ENCODE measurements at regions not wholly inside any gene's neighbourhood (a gene's known extent, or its start where the extent isn't known, plus 50 kb on each side); places are given as distances from the start of the nearest gene placed in this dataset.

DNA sequence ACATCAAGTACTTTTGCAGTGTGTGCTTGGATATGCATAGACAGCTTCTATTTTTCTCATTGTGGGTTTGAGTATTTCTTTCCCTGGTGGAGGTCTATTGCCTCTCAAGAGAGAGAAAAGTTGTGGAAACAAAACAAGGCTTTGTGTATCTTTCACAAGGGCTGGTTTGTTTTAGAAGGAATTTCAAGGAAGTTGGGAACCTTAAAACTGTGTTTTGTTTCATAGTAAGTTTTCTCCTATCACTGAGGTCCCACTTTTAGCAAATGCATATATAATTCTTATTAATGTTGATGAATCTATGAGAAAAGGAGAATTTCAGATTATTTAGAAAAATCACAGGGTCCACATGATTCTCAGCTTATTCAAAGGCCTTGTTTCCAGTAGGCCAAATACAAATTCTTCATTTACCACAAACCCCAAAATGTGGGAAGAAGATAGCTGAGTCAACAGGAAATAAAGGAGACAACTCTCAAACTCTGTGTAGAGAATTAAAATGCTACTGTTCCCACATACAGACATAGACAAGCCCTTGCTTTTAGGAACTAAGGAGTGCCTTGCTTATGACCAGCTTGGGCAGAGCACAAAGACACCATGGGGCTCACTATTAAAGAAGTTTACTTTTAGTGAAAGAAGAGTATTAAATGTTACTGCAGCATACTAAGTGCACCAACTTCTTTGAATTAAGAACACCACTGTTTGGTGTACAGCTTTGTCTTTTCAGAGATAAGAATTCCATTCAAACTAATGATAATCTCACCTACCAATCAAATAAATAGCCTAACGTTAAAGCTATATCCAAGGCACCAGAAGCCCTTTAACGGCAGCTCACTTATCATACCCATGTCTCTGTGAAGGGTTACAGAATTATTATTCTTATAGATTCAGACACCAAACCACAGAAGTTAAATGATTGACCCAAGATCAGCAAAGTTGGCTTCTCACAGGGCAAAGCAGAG lies 177.4 kb upstream of the LEF1 start:
- Histone ChIP-seq H3K36me3 (ENCODE audit: low read depth) (no peaks in the 10 kb centered on the region), H3K27ac (ENCODE audit: poor library complexity, severe bottlenecking) (peak overlapping the region; percentile 54), H3K9me3 (ENCODE audit: severe bottlenecking) (no peaks in the 10 kb centered on the region), H3K4me1 (ENCODE audit: insufficient read depth, poor library complexity, severe bottlenecking) (peaks cover 6% of the 10 kb centered on the region), H3K27me3 (ENCODE audit: insufficient read depth, poor library complexity, severe bottlenecking) (no peaks in the 10 kb centered on the region), H3K4me3 (ENCODE audit: severe bottlenecking) (no peak overlapping the region)
- TF ChIP-seq, protein P1, sequence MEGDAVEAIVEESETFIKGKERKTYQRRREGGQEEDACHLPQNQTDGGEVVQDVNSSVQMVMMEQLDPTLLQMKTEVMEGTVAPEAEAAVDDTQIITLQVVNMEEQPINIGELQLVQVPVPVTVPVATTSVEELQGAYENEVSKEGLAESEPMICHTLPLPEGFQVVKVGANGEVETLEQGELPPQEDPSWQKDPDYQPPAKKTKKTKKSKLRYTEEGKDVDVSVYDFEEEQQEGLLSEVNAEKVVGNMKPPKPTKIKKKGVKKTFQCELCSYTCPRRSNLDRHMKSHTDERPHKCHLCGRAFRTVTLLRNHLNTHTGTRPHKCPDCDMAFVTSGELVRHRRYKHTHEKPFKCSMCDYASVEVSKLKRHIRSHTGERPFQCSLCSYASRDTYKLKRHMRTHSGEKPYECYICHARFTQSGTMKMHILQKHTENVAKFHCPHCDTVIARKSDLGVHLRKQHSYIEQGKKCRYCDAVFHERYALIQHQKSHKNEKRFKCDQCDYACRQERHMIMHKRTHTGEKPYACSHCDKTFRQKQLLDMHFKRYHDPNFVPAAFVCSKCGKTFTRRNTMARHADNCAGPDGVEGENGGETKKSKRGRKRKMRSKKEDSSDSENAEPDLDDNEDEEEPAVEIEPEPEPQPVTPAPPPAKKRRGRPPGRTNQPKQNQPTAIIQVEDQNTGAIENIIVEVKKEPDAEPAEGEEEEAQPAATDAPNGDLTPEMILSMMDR (IDR thresholded peaks at IDR 0.05; ENCODE audit: poor library complexity, severe bottlenecking) = no peak
- no peak; the same call in 2 of the 3 replicates for ATAC-seq (ENCODE audit: low read depth)
- DNase-seq (ENCODE audit: low spot score) = no peak

DNA sequence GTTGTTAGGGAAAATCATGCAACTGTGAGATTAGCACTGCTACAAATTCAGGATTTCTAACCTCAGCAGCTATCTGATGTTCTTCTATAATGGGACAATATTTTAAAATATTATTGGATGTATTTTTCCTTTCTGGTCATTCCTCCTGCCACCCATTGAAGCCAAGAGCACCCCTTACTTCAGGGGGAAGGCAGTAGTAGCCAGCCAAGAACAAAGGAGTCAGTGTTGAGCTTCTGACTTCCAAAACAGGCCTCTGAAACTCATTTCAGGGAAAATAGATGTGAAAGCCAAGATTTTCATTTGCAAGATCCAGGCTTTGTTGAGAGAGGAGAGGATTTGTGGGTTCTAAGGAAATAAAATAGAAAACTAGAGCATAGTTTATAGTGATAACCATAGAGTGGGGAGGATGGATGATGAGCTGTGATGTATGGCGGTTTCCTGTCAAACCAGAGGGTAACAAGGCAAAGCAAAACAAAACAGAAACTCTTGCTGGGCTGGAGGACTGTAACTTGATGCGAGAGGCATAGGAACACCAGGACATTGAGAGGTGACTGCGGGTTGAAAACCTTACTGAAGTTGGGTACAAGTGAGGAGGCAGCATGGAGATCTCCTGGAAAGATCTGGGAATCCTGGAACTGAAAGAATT lies 173.7 kb upstream of the LEF1 start:
- ATAC-seq (ENCODE audit: low read depth) (no peak), DNase-seq (ENCODE audit: low spot score) (no peak)
- TF ChIP-seq, protein P1 (IDR thresholded peaks at IDR 0.05; ENCODE audit: poor library complexity, severe bottlenecking) = no peak
- no peaks in the 10 kb centered on the region for H3K36me3 ChIP-seq (ENCODE audit: low read depth)
- H3K4me1 ChIP-seq (ENCODE audit: insufficient read depth, poor library complexity, severe bottlenecking) = peaks cover 6% of the 10 kb centered on the region
- H3K27me3 ChIP-seq (ENCODE audit: insufficient read depth, poor library complexity, severe bottlenecking) = no peaks in the 10 kb centered on the region
- no peak overlapping the region for H3K27ac ChIP-seq (ENCODE audit: poor library complexity, severe bottlenecking)
- no peaks in the 10 kb centered on the region for H3K9me3 ChIP-seq (ENCODE audit: severe bottlenecking)
- no peak overlapping the region for H3K4me3 ChIP-seq (ENCODE audit: severe bottlenecking)

DNA sequence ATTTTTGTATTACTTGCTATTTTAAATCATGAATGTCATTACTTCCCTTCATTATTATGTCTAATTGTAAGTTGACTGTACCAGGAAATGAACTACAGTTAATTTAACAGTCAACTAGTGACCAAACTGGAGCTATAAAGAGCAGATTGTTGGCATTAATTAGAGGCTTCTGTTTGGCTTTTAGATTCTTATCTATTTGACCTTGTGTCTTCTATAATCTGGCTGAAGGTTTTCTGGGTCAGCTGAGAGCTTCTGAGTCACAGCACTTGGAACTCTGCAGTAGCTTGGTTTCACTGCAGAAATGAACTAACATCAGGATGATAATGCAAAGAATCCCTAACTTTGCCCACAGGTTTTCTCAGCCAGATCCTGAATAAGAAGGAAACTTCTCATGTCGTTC lies 169.2 kb upstream of the LEF1 start:
- no peak for DNase-seq (ENCODE audit: low spot score)
- ATAC-seq (ENCODE audit: low read depth) = no peak
- no peak overlapping the region for H3K4me3 ChIP-seq (ENCODE audit: severe bottlenecking)
- TF ChIP-seq, protein P1 (IDR thresholded peaks at IDR 0.05; ENCODE audit: poor library complexity, severe bottlenecking) = no peak
- no peaks in the 10 kb centered on the region for H3K4me1 ChIP-seq (ENCODE audit: insufficient read depth, poor library complexity, severe bottlenecking)
- H3K27ac ChIP-seq (ENCODE audit: poor library complexity, severe bottlenecking) = no peak overlapping the region
- H3K9me3 ChIP-seq (ENCODE audit: severe bottlenecking) = no peaks in the 10 kb centered on the region
- H3K36me3 ChIP-seq (ENCODE audit: low read depth) = no peaks in the 10 kb centered on the region
- peaks cover 4% of the 10 kb centered on the region for H3K27me3 ChIP-seq (ENCODE audit: insufficient read depth, poor library complexity, severe bottlenecking)

DNA sequence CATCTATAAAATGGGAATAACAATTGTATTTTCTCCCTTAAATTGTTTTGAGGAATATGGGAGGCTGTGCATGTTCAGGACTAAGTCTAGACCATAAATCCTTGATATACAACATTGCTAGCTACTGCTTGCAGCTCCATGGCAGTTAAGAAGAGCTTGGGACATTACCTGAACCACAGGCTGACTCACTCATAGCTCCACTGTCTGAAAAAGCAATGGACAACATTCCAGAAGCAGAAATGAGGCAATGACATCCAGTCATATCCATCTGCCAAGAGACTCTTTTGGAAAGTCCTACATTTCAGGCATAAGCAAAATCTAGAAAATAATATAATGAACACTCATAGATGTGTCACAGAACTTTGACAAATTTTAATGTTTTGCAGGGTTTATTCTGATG lies 167.3 kb upstream of the LEF1 start:
- H3K36me3 ChIP-seq (ENCODE audit: low read depth) = no peaks in the 10 kb centered on the region
- H3K4me1 ChIP-seq (ENCODE audit: insufficient read depth, poor library complexity, severe bottlenecking) = no peaks in the 10 kb centered on the region
- no peaks in the 10 kb centered on the region for H3K9me3 ChIP-seq (ENCODE audit: severe bottlenecking)
- no peak overlapping the region for H3K4me3 ChIP-seq (ENCODE audit: severe bottlenecking)
- H3K27ac ChIP-seq (ENCODE audit: poor library complexity, severe bottlenecking) = no peak overlapping the region
- TF ChIP-seq, protein P1 (IDR thresholded peaks at IDR 0.05; ENCODE audit: poor library complexity, severe bottlenecking) = no peak
- DNase-seq (ENCODE audit: low spot score) = no peak
- H3K27me3 ChIP-seq (ENCODE audit: insufficient read depth, poor library complexity, severe bottlenecking) = peaks cover 4% of the 10 kb centered on the region
- ATAC-seq (ENCODE audit: low read depth) = peak; percentile 78

Measured in RWPE2 (cell line).